ENCODE measurements at regions not wholly inside any gene's neighbourhood (a gene's known extent, or its start where the extent isn't known, plus 50 kb on each side); places are given as distances from the start of the nearest gene placed in this dataset.
A peak's percentile ranks its signal among the peaks of the same experiment; 100 is the strongest.

GRCh38 chr2:8368463-8368862 lies 313.4 kb upstream of the ID2 start:
- Histone ChIP-seq H4K91ac (ENCODE audit: low read depth, low read length, poor library complexity) (no peak overlapping the region), H2AK5ac (ENCODE audit: low read depth, low read length) (peak overlapping the region; percentile 5), H3K27ac (replicated peaks; ENCODE audit: low read length) (no peak overlapping the region), H3K23ac (ENCODE audit: low read depth, low read length, poor library complexity) (no peak overlapping the region), H3K4me1 (ENCODE audit: control insufficient read depth in 2 of 2, insufficient read depth in 1 of 2, low read depth in 1 of 2, low read length in 2 of 2) (no peaks in the 10 kb centered on the region), H3K27me3 (ENCODE audit: control insufficient read depth in 3 of 3, insufficient read depth in 3 of 3, low read depth in 1 of 3, low read length in 3 of 3) (no peaks in the 10 kb centered on the region), H2AFZ (ENCODE audit: low read length) (no peak overlapping the region), H2BK120ac (ENCODE audit: low read depth, low read length) (no peak overlapping the region), H3K79me1 (ENCODE audit: low read depth, low read length) (no peaks in the 10 kb centered on the region), H2BK15ac (ENCODE audit: low read length) (no peak overlapping the region), H3K36me3 (replicated peaks in 1 of 2; ENCODE audit: control insufficient read depth in 2 of 2, insufficient read depth in 2 of 2, low read length in 2 of 2) (no peaks in the 10 kb centered on the region), H3K4me2 (ENCODE audit: insufficient read depth, low read length, poor library complexity, severe bottlenecking) (no peak overlapping the region), H2BK5ac (ENCODE audit: low read length) (no peak overlapping the region), H3K18ac (ENCODE audit: low read length) (peak overlapping the region; percentile 15), H2BK12ac (ENCODE audit: low read length) (no peak overlapping the region), H3K9me3 (replicated peaks in 1 of 2; ENCODE audit: control insufficient read depth in 2 of 2, insufficient read depth in 1 of 2, low read depth in 1 of 2, low read length in 2 of 2) (peaks cover 0 to 4% of the 10 kb centered on the region in 2 donors), H3K14ac (ENCODE audit: low read length) (no peak overlapping the region), H3K4me3 (ENCODE audit: low read length in 2 of 2) (no peak overlapping the region), H3K4ac (ENCODE audit: low read length) (no peak overlapping the region), H4K8ac (ENCODE audit: low read depth, low read length) (no peak overlapping the region), H3K9ac (ENCODE audit: low read depth, low read length, poor library complexity) (no peak overlapping the region)
- no peak for DNase-seq (ENCODE audit: low spot score)
- WGBS, 2 donors (ENCODE audit: extremely low coverage in 2 of 2, insufficient read length in 2 of 2, insufficient replicate concordance in 1 of 2), result no CpG with 5 or more reads among the region's 6 CpGs

GRCh38 chr2:8369522-8369921 lies 312.3 kb upstream of the ID2 start:
- H3K14ac ChIP-seq (ENCODE audit: low read length), result no peak overlapping the region
- H2BK120ac ChIP-seq (ENCODE audit: low read depth, low read length), result no peak overlapping the region
- no peak overlapping the region for H3K18ac ChIP-seq (ENCODE audit: low read length)
- H3K9me3 ChIP-seq (replicated peaks in 1 of 2; ENCODE audit: control insufficient read depth in 2 of 2, insufficient read depth in 1 of 2, low read depth in 1 of 2, low read length in 2 of 2), result peaks cover 0 to 4% of the 10 kb centered on the region in 2 donors
- WGBS, 2 donors (ENCODE audit: extremely low coverage in 2 of 2, insufficient read length in 2 of 2, insufficient replicate concordance in 1 of 2), result no CpG with 5 or more reads among the region's 8 CpGs
- H2BK12ac ChIP-seq (ENCODE audit: low read length), result no peak overlapping the region
- no peak overlapping the region for H3K27ac ChIP-seq (replicated peaks; ENCODE audit: low read length)
- no peak overlapping the region for H3K4ac ChIP-seq (ENCODE audit: low read length)
- no peak overlapping the region for H2AK5ac ChIP-seq (ENCODE audit: low read depth, low read length)
- no peak overlapping the region for H3K9ac ChIP-seq (ENCODE audit: low read depth, low read length, poor library complexity)
- no peak overlapping the region for H2AFZ ChIP-seq (ENCODE audit: low read length)
- no peak overlapping the region for H3K23ac ChIP-seq (ENCODE audit: low read depth, low read length, poor library complexity)
- H3K4me3 ChIP-seq (ENCODE audit: low read length in 2 of 2), result no peak overlapping the region
- no peak overlapping the region for H4K91ac ChIP-seq (ENCODE audit: low read depth, low read length, poor library complexity)
- H3K27me3 ChIP-seq (ENCODE audit: control insufficient read depth in 3 of 3, insufficient read depth in 3 of 3, low read depth in 1 of 3, low read length in 3 of 3), result no peaks in the 10 kb centered on the region
- H2BK5ac ChIP-seq (ENCODE audit: low read length), result no peak overlapping the region
- H4K8ac ChIP-seq (ENCODE audit: low read depth, low read length), result no peak overlapping the region
- H3K4me1 ChIP-seq (ENCODE audit: control insufficient read depth in 2 of 2, insufficient read depth in 1 of 2, low read depth in 1 of 2, low read length in 2 of 2), result no peaks in the 10 kb centered on the region
- no peak for DNase-seq (ENCODE audit: low spot score)
- H2BK15ac ChIP-seq (ENCODE audit: low read length), result no peak overlapping the region
- no peaks in the 10 kb centered on the region for H3K36me3 ChIP-seq (replicated peaks in 1 of 2; ENCODE audit: control insufficient read depth in 2 of 2, insufficient read depth in 2 of 2, low read length in 2 of 2)
- no peaks in the 10 kb centered on the region for H3K79me1 ChIP-seq (ENCODE audit: low read depth, low read length)
- H3K4me2 ChIP-seq (ENCODE audit: insufficient read depth, low read length, poor library complexity, severe bottlenecking), result no peak overlapping the region

GRCh38 chr2:8370258-8370802 lies 311.5 kb upstream of the ID2 start:
- no peak overlapping the region for H3K23ac ChIP-seq (ENCODE audit: low read depth, low read length, poor library complexity)
- no peak overlapping the region for H3K4me2 ChIP-seq (ENCODE audit: insufficient read depth, low read length, poor library complexity, severe bottlenecking)
- H2AFZ ChIP-seq (ENCODE audit: low read length), result no peak overlapping the region
- no CpG with 5 or more reads among the region's 2 CpGs for WGBS, 2 donors (ENCODE audit: extremely low coverage in 2 of 2, insufficient read length in 2 of 2, insufficient replicate concordance in 1 of 2)
- no peaks in the 10 kb centered on the region for H3K79me1 ChIP-seq (ENCODE audit: low read depth, low read length)
- no peak overlapping the region for H2BK15ac ChIP-seq (ENCODE audit: low read length)
- H3K4me1 ChIP-seq (ENCODE audit: control insufficient read depth in 2 of 2, insufficient read depth in 1 of 2, low read depth in 1 of 2, low read length in 2 of 2), result no peaks in the 10 kb centered on the region
- no peak overlapping the region for H2BK12ac ChIP-seq (ENCODE audit: low read length)
- no peak overlapping the region for H2AK5ac ChIP-seq (ENCODE audit: low read depth, low read length)
- H3K4ac ChIP-seq (ENCODE audit: low read length), result no peak overlapping the region
- no peaks in the 10 kb centered on the region for H3K27me3 ChIP-seq (ENCODE audit: control insufficient read depth in 3 of 3, insufficient read depth in 3 of 3, low read depth in 1 of 3, low read length in 3 of 3)
- H3K9me3 ChIP-seq (replicated peaks in 1 of 2; ENCODE audit: control insufficient read depth in 2 of 2, insufficient read depth in 1 of 2, low read depth in 1 of 2, low read length in 2 of 2), result peaks cover 0 to 4% of the 10 kb centered on the region in 2 donors
- H3K27ac ChIP-seq (replicated peaks; ENCODE audit: low read length), result no peak overlapping the region
- H4K91ac ChIP-seq (ENCODE audit: low read depth, low read length, poor library complexity), result no peak overlapping the region
- H4K8ac ChIP-seq (ENCODE audit: low read depth, low read length), result no peak overlapping the region
- H3K36me3 ChIP-seq (replicated peaks in 1 of 2; ENCODE audit: control insufficient read depth in 2 of 2, insufficient read depth in 2 of 2, low read length in 2 of 2), result no peaks in the 10 kb centered on the region
- H3K18ac ChIP-seq (ENCODE audit: low read length), result no peak overlapping the region
- no peak for DNase-seq (ENCODE audit: low spot score)
- H2BK5ac ChIP-seq (ENCODE audit: low read length), result no peak overlapping the region
- H3K14ac ChIP-seq (ENCODE audit: low read length), result no peak overlapping the region
- H3K9ac ChIP-seq (ENCODE audit: low read depth, low read length, poor library complexity), result no peak overlapping the region
- H3K4me3 ChIP-seq (ENCODE audit: low read length in 2 of 2), result no peak overlapping the region
- no peak overlapping the region for H2BK120ac ChIP-seq (ENCODE audit: low read depth, low read length)

- H2BK12ac ChIP-seq (ENCODE audit: low read length), result no peak overlapping the region
- H3K23ac ChIP-seq (ENCODE audit: low read depth, low read length, poor library complexity), result no peak overlapping the region
- no peak overlapping the region for H3K4ac ChIP-seq (ENCODE audit: low read length)
- no peak overlapping the region for H3K14ac ChIP-seq (ENCODE audit: low read length)
- WGBS, 2 donors (ENCODE audit: extremely low coverage in 2 of 2, insufficient read length in 2 of 2, insufficient replicate concordance in 1 of 2), result no CpG with 5 or more reads among the region's 4 CpGs
- no peak overlapping the region for H3K9ac ChIP-seq (ENCODE audit: low read depth, low read length, poor library complexity)
- no peaks in the 10 kb centered on the region for H3K79me1 ChIP-seq (ENCODE audit: low read depth, low read length)
- H3K27ac ChIP-seq (replicated peaks; ENCODE audit: low read length), result no peak overlapping the region
- H2AK5ac ChIP-seq (ENCODE audit: low read depth, low read length), result no peak overlapping the region
- H3K4me1 ChIP-seq (ENCODE audit: control insufficient read depth in 2 of 2, insufficient read depth in 1 of 2, low read depth in 1 of 2, low read length in 2 of 2), result no peaks in the 10 kb centered on the region
- H4K91ac ChIP-seq (ENCODE audit: low read depth, low read length, poor library complexity), result no peak overlapping the region
- no peak overlapping the region for H3K4me2 ChIP-seq (ENCODE audit: insufficient read depth, low read length, poor library complexity, severe bottlenecking)
- no peak overlapping the region for H3K18ac ChIP-seq (ENCODE audit: low read length)
- H3K4me3 ChIP-seq (ENCODE audit: low read length in 2 of 2), result no peak overlapping the region
- no peak for DNase-seq (ENCODE audit: low spot score)
- H2BK15ac ChIP-seq (ENCODE audit: low read length), result no peak overlapping the region
- H4K8ac ChIP-seq (ENCODE audit: low read depth, low read length), result no peak overlapping the region
- H2BK120ac ChIP-seq (ENCODE audit: low read depth, low read length), result no peak overlapping the region
- no peaks in the 10 kb centered on the region for H3K36me3 ChIP-seq (replicated peaks in 1 of 2; ENCODE audit: control insufficient read depth in 2 of 2, insufficient read depth in 2 of 2, low read length in 2 of 2)
- H3K27me3 ChIP-seq (ENCODE audit: control insufficient read depth in 3 of 3, insufficient read depth in 3 of 3, low read depth in 1 of 3, low read length in 3 of 3), result no peaks in the 10 kb centered on the region
- peaks cover 0 to 4% of the 10 kb centered on the region in 2 donors for H3K9me3 ChIP-seq (replicated peaks in 1 of 2; ENCODE audit: control insufficient read depth in 2 of 2, insufficient read depth in 1 of 2, low read depth in 1 of 2, low read length in 2 of 2)
- no peak overlapping the region for H2AFZ ChIP-seq (ENCODE audit: low read length)
- H2BK5ac ChIP-seq (ENCODE audit: low read length), result no peak overlapping the region
Observed at GRCh38 chr2:8371653-8372052, 310.2 kb upstream of the ID2 start.

Measured in neuronal stem cell (in vitro differentiated cells).